ENCODE measurements at regions not wholly inside any gene's neighbourhood (a gene's known extent, or its start where the extent isn't known, plus 50 kb on each side); places are given as distances from the start of the nearest gene placed in this dataset.

DNA sequence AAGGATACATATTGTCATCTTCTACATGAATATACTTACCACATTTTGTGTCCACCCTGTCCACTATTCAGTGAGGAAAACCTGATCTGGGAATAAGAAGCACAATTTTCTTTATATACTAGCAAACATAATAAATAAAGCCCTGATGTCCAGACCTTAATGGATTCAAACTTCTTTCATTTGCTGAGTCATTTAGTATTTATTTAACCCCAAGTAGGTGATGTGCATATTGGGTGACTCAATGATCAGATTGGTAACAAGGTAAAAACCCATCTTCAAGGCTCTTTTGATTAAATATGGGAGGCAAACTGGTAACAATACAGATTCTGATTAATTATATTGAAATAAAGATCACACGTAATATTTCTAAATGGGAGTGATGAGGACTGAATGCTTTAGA, 1159.8 kb upstream of the EYS start:
- no peak overlapping the region for H3K4me2 ChIP-seq (ENCODE audit: low read depth, low read length)
- no peak for DNase-seq
- TF ChIP-seq, protein P1, sequence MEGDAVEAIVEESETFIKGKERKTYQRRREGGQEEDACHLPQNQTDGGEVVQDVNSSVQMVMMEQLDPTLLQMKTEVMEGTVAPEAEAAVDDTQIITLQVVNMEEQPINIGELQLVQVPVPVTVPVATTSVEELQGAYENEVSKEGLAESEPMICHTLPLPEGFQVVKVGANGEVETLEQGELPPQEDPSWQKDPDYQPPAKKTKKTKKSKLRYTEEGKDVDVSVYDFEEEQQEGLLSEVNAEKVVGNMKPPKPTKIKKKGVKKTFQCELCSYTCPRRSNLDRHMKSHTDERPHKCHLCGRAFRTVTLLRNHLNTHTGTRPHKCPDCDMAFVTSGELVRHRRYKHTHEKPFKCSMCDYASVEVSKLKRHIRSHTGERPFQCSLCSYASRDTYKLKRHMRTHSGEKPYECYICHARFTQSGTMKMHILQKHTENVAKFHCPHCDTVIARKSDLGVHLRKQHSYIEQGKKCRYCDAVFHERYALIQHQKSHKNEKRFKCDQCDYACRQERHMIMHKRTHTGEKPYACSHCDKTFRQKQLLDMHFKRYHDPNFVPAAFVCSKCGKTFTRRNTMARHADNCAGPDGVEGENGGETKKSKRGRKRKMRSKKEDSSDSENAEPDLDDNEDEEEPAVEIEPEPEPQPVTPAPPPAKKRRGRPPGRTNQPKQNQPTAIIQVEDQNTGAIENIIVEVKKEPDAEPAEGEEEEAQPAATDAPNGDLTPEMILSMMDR (IDR thresholded peaks at IDR 0.05; ENCODE audit: low read length) = no peak
- TF ChIP-seq EZH2phosphoT487 (IDR thresholded peaks at IDR 0.05; ENCODE audit: low read length) = no peak
- no peak for TF ChIP-seq EZH2 (optimal IDR thresholded peaks at IDR 0.05; ENCODE audit: low read depth, low read length)

DNA sequence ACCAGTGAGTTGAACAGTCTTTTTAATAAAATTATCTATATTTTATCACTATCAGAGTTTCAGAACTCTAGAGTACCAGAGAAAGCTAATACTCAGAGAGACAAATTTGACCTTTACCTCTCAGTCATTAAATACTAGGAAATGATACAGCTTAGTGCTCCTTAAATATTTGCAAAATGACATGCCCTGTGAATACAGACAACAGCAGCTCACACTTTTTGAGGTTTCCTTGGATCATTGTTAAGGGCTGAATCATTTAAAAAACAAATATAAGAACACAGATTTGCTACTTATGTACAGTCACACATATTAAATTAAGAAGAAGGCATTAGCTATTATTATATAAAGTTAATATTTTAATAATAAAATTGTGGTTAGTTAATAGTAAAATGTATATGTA, 1158.7 kb upstream of the EYS start:
- Histone ChIP-seq H3K27me3 (replicated peaks; ENCODE audit: insufficient read depth, low read length) (no peaks in the 10 kb centered on the region), H3K4me2 (ENCODE audit: low read depth, low read length) (no peak overlapping the region), H4K20me1 (ENCODE audit: insufficient read depth, low read length) (no peaks in the 10 kb centered on the region), H2AFZ (ENCODE audit: low read length) (no peak overlapping the region), H3K79me2 (ENCODE audit: low read length) (no peaks in the 10 kb centered on the region), H3K9me3 (replicated peaks; ENCODE audit: insufficient read depth, low read length) (no peaks in the 10 kb centered on the region), H3K9ac (ENCODE audit: low read length) (no peak overlapping the region), H3K4me1 (ENCODE audit: low read length) (no peaks in the 10 kb centered on the region), H3K9me2 (replicated peaks; ENCODE audit: insufficient read depth, low read length) (no peaks in the 10 kb centered on the region), H3K4me3 (ENCODE audit: low read length) (no peak overlapping the region), H3K36me3 (replicated peaks; ENCODE audit: insufficient read depth, low read length) (no peaks in the 10 kb centered on the region), H3F3A (ENCODE audit: insufficient read depth, low read length) (no peaks in the 10 kb centered on the region), H3K27ac (ENCODE audit: low read length) (no peak overlapping the region)
- TF ChIP-seq EZH2 (optimal IDR thresholded peaks at IDR 0.05; ENCODE audit: low read depth, low read length) (no peak), EZH2phosphoT487 (IDR thresholded peaks at IDR 0.05; ENCODE audit: low read length) (no peak)
- TF ChIP-seq, protein P1 (IDR thresholded peaks at IDR 0.05; ENCODE audit: low read length) = no peak
- DNase-seq = no peak

More for the DNA sequence above, 1159.8 kb upstream of the EYS start:
- H3K4me3 ChIP-seq (ENCODE audit: low read length) = no peak overlapping the region
- H3K9me3 ChIP-seq (replicated peaks; ENCODE audit: insufficient read depth, low read length) = no peaks in the 10 kb centered on the region
- no peak overlapping the region for H3K9ac ChIP-seq (ENCODE audit: low read length)
- no peaks in the 10 kb centered on the region for H3K27me3 ChIP-seq (replicated peaks; ENCODE audit: insufficient read depth, low read length)
- no peak overlapping the region for H2AFZ ChIP-seq (ENCODE audit: low read length)
- H3K4me1 ChIP-seq (ENCODE audit: low read length) = no peaks in the 10 kb centered on the region
- H3K27ac ChIP-seq (ENCODE audit: low read length) = no peak overlapping the region
- H4K20me1 ChIP-seq (ENCODE audit: insufficient read depth, low read length) = no peaks in the 10 kb centered on the region
- H3K79me2 ChIP-seq (ENCODE audit: low read length) = no peaks in the 10 kb centered on the region
- no peaks in the 10 kb centered on the region for H3K9me2 ChIP-seq (replicated peaks; ENCODE audit: insufficient read depth, low read length)
- H3K36me3 ChIP-seq (replicated peaks; ENCODE audit: insufficient read depth, low read length) = no peaks in the 10 kb centered on the region
- H3F3A ChIP-seq (ENCODE audit: insufficient read depth, low read length) = no peaks in the 10 kb centered on the region

DNA sequence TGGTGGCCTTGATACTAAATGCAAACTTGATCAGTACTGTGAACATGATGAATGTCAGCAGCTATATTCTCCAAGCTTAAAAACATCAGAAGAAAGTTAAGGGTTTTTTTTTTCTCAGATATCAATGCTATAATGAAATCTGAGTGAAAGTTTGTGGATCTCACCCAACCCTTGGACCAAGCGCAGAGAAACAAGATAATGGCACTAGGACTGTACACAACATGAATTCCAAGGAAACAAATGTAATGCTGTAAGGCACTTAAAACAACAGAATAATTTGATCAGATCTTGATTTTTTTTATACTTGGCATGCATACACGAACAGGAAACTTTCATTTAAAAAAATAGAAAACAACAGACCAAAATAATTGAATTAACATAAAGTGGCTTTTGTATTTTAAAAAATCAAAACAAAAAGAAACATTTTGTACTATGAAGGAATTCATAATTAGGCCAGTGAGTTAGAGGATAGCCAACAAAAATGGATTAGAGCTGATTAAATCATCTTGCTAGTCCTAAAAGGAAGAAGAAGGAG, 1154.0 kb upstream of the EYS start:
- Histone ChIP-seq H3K79me2 (ENCODE audit: low read length) (no peaks in the 10 kb centered on the region), H3K27ac (ENCODE audit: low read length) (no peak overlapping the region), H3F3A (ENCODE audit: insufficient read depth, low read length) (no peaks in the 10 kb centered on the region), H3K9ac (ENCODE audit: low read length) (no peak overlapping the region), H3K4me2 (ENCODE audit: low read depth, low read length) (no peak overlapping the region), H2AFZ (ENCODE audit: low read length) (no peak overlapping the region), H3K36me3 (replicated peaks; ENCODE audit: insufficient read depth, low read length) (no peaks in the 10 kb centered on the region), H3K9me3 (replicated peaks; ENCODE audit: insufficient read depth, low read length) (no peaks in the 10 kb centered on the region), H3K9me2 (replicated peaks; ENCODE audit: insufficient read depth, low read length) (no peaks in the 10 kb centered on the region), H4K20me1 (ENCODE audit: insufficient read depth, low read length) (no peaks in the 10 kb centered on the region), H3K27me3 (replicated peaks; ENCODE audit: insufficient read depth, low read length) (no peaks in the 10 kb centered on the region), H3K4me1 (ENCODE audit: low read length) (no peaks in the 10 kb centered on the region), H3K4me3 (ENCODE audit: low read length) (no peak overlapping the region)
- TF ChIP-seq EZH2phosphoT487 (IDR thresholded peaks at IDR 0.05; ENCODE audit: low read length) (no peak), EZH2 (optimal IDR thresholded peaks at IDR 0.05; ENCODE audit: low read depth, low read length) (no peak)
- TF ChIP-seq, protein P1 (IDR thresholded peaks at IDR 0.05; ENCODE audit: low read length) = no peak
- DNase-seq = no peak
